NCI-H510A (cell line): ENCODE measurements at regions not wholly inside any gene's neighbourhood (a gene's known extent, or its start where the extent isn't known, plus 50 kb on each side); places are given as distances from the start of the nearest gene placed in this dataset.

Experiments
- DNase-seq: peaks from one replicate; lab custom pipeline; 2025; lab: John Stamatoyannopoulos, UW

- no peak for DNase-seq
Observed at GRCh38 chr5:92494508-92494907, 1086.5 kb downstream of the NR2F1-AS1 start.

DNA sequence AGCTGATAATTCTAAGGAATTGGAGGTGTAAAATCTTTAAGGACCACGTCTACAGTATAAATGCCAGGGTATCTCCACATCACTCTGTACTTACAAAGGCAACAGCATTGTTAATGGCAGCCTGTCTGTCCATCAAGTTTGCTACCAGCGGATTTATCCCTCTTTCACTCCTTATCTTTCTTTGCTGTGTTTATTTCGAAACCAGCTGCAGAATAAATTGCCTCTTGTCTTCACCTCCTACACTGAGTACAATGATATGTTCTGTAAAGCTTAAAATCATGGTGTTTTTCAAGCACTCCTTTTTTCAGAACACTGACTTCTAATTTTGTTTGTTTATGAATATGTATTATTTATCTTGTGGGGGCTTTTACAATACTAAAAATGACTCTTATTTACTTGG lies 1088.1 kb downstream of the NR2F1-AS1 start:
- DNase-seq: no peak

DNA sequence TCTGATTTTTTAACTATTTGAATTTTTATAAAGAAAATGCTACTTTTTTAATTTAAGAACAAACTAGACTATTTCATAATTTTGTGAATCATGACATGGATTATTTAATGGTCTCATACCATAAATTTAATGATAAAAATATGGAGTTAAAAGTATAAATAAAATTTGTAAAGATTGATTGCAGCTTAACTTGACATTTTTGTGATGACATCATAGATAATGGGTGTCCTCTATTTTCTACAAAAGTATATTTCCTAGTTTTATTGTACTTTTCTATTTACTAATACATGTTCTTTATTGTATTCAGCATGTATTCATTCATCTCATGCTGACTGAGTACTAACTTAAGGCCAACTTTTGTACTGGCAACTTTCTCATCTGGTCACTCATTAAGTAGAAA lies 1096.5 kb downstream of the NR2F1-AS1 start:
- DNase-seq: no peak

DNA sequence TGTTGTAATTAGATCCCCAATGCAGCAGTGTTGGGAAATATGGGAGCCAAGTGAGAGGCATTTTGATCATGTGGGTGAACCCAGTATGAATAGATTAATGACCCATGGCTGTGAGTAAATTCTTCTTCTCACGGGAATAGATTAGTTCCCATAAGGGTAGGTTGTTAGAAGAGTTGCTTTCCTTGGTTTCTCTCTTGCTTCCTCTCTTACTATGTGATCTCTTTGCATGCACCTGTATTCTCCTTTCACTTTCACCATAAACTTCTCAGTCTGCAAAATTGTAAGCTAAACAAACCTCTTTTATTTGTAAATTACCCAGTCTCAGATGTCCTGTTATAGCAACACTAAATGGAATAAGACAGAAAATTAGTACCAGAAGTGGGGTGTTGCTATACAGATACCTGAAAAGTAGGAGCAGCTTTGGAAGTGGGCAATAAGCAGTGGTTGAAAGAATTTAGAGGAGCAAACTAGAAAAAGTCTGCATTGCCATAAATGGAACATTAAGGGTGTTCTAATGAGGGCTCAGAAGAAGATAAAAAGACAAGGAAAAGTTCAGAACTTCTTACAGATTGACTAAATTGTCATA lies 1090.0 kb upstream of the ARRDC3 start:
- DNase-seq: no peak

GRCh38 chr5:92471861-92472260 lies 1088.7 kb upstream of the ARRDC3 start:
- DNase-seq: no peak

- no peak for DNase-seq
Observed at GRCh38 chr5:92470770-92471169, 1087.7 kb upstream of the ARRDC3 start.

- DNase-seq: no peak
Observed at GRCh38 chr5:92468295-92468694, 1085.2 kb upstream of the ARRDC3 start.

- no peak for DNase-seq
Observed at GRCh38 chr5:92467695-92468094, 1084.6 kb upstream of the ARRDC3 start.

GRCh38 chr5:92460505-92460904 lies 1077.4 kb upstream of the ARRDC3 start:
- no peak for DNase-seq

DNA sequence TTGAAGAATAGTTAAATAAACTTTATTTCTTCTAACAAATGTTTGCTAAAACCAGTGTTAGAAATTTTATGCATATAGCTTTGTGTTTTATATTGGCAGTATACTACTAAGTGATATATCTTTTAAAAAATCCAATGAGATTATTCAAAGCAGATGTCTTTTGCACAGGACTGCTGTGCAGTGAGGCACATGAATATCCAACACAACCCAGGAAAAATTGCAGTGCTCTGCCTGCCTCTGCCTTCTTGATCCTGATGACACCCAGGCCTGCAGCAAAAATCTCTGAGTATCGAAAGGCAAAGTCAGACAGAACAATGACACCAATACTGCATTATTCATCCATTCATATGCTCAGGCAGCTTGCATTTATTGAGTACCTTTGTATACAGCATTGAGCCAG lies 1076.5 kb upstream of the ARRDC3 start:
- DNase-seq: no peak

DNA sequence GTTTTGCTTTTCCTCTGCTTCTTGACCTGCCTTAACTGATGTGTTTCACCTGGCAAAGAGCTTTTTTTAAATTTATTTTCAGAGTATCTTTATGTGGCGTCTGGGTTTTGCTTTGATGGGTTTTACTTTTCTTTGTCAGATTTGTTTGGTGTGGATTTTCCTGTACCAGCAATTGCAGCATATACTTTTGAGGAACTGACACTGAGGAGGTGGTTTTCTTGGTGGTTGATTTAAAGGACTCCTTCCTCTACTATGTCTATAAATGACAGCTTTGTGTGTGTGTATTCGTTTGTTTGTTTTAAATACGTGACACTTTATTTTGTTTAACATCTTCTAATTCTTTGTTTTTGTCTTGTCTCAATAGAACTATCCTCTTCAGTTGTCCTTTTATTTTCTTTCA lies 1071.9 kb upstream of the ARRDC3 start:
- no peak for DNase-seq

DNA sequence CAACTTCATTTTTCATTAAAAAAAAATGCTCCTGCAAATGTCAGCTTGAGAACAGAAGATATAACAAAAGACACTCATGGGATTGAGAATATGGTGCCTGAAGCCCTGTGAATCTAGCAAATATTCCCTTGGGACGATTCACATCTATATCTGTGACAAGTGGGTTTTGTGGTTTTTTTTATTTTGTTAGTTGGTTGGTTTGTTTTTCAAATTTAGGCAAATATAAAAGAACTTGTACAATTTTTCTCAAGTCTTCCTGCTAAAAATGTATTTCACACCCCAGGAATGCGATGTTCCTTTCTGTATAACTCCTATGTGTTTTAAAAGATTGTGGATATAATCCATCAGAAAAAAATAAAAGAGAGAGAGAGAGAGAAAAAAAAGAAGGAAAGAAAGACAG lies 1061.8 kb upstream of the ARRDC3 start:
- no peak for DNase-seq

GRCh38 chr5:92435781-92436180 lies 1052.7 kb upstream of the ARRDC3 start:
- no peak for DNase-seq

- no peak for DNase-seq
Observed at GRCh38 chr5:92429646-92430045, 1046.5 kb upstream of the ARRDC3 start.

GRCh38 chr5:92428415-92428814 lies 1045.3 kb upstream of the ARRDC3 start:
- DNase-seq: no peak

GRCh38 chr5:92424785-92425426 lies 1041.8 kb upstream of the ARRDC3 start:
- DNase-seq: no peak

GRCh38 chr5:92421942-92422341 lies 1038.8 kb upstream of the ARRDC3 start:
- DNase-seq: no peak

DNA sequence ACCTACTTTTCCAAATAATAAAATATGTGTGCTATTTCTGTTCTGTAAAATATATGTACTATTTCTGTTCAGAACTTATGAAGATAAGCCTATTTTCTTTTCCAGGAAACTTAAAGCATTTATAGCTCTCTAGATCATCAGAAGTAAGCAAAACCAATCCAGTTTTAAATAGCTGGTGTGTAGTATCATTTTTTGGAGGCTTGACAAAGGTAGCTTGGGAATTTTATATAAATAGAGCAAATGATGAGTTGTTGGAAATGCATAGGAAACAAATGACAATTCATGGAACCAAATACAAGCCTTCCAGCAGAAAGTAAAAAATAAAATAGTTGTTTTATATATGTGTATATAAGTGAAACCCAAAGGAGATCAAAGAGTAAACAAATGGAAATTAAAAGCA lies 1038.1 kb upstream of the ARRDC3 start:
- DNase-seq: no peak

GRCh38 chr5:92419261-92419660 lies 1036.1 kb upstream of the ARRDC3 start:
- DNase-seq: no peak

DNA sequence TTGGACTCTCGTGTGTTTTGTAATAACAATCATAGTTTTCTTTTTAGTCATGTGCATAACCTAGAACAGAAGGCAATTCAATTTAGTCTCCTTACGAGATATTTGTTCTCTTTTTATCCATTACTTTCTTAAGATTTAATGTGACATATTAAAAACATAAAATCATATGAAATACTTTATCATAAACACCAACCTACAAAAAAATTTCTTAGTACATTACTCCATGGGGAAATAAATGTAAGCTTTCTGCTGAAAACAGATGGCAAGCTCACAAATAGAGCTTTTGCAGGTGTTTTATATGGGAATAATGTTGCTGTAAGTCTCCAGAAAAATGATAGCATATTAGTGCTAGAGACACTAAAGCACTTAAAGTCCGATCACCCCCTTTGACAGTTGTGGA lies 1035.2 kb upstream of the ARRDC3 start:
- DNase-seq: no peak

GRCh38 chr5:92409134-92409533 lies 1026.0 kb upstream of the ARRDC3 start:
- no peak for DNase-seq

GRCh38 chr5:92402956-92403702 lies 1020.0 kb upstream of the ARRDC3 start:
- DNase-seq: no peak

GRCh38 chr5:92402045-92402444 lies 1018.9 kb upstream of the ARRDC3 start:
- DNase-seq: no peak

DNA sequence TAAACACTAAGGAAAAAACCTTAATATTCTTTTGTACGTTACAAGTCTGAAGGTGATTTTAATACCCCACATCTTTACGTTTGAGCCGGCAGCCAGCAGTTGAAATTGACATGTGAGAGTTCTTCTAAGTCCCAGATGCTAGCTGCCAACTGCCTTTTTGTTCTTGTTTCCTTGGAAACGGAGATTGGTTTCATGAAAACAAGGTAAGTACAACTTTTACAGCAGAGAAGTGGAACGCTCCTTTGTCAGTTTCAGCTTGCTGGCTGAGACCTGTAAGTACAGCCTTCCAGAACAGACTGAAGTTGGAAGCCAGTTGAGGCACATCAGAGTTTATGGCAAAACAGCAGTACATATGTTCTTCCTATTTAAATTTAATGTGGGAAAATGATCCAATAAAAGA lies 1018.4 kb upstream of the ARRDC3 start:
- DNase-seq: no peak
